ENCODE measurements at regions not wholly inside any gene's neighbourhood (a gene's known extent, or its start where the extent isn't known, plus 50 kb on each side); places are given as distances from the start of the nearest gene placed in this dataset.

DNA sequence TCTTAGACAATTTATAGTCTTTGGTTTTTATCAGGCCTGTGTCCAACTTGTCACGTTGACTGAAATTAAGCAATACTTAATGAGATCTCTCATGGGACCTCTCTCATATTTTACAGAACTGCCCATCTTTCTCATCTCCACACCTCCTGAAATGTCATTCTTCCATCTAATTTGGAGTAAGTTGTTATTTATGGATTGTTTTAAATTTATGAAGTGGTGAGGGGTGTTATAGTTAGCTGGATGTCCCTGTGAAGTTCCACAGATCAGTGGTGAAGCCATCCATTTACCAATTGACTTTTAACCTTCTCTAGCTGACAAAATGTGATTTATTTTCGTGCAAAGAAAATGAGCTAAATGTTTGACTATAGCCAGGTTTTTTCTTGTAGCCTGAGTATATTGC, 824.9 kb downstream of the KCNJ2 start:
- no peaks in the 10 kb centered on the region for H3K4me1 ChIP-seq
- no peaks in the 10 kb centered on the region for H3K27me3 ChIP-seq
- H3K4me3 ChIP-seq, result no peak overlapping the region
- DNase-seq, result no peak
- TF ChIP-seq, protein P1, sequence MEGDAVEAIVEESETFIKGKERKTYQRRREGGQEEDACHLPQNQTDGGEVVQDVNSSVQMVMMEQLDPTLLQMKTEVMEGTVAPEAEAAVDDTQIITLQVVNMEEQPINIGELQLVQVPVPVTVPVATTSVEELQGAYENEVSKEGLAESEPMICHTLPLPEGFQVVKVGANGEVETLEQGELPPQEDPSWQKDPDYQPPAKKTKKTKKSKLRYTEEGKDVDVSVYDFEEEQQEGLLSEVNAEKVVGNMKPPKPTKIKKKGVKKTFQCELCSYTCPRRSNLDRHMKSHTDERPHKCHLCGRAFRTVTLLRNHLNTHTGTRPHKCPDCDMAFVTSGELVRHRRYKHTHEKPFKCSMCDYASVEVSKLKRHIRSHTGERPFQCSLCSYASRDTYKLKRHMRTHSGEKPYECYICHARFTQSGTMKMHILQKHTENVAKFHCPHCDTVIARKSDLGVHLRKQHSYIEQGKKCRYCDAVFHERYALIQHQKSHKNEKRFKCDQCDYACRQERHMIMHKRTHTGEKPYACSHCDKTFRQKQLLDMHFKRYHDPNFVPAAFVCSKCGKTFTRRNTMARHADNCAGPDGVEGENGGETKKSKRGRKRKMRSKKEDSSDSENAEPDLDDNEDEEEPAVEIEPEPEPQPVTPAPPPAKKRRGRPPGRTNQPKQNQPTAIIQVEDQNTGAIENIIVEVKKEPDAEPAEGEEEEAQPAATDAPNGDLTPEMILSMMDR (IDR thresholded peaks at IDR 0.05), result no peak
- H3K9me3 ChIP-seq, result no peaks in the 10 kb centered on the region
- no peak overlapping the region for H3K27ac ChIP-seq
- H3K36me3 ChIP-seq, result no peaks in the 10 kb centered on the region

DNA sequence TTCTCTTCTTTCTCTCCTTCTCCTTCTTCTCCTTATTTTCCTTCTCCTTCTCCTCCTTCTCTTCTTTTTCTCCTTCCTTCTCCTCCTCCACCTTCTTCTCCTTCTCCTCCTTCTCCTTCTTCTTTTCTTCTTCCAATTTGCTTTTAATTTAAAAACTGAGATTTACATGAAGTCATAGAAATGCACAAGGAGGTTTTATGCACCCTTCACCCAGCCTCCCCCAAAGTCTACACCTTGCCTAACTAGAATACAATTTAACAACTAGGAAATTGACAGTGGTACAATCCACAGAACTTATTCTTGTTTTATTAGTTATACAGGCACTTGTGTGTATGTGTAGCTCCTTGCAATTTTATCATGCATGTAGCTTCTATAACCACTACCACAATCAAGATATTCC, 826.7 kb downstream of the KCNJ2 start:
- no peak overlapping the region for H3K27ac ChIP-seq
- no peak for DNase-seq
- H3K27me3 ChIP-seq, result no peaks in the 10 kb centered on the region
- no peaks in the 10 kb centered on the region for H3K9me3 ChIP-seq
- H3K36me3 ChIP-seq, result no peaks in the 10 kb centered on the region
- TF ChIP-seq, protein P1 (IDR thresholded peaks at IDR 0.05), result no peak
- TF ChIP-seq POLR2A (IDR thresholded peaks at IDR 0.05), result no peak
- no peaks in the 10 kb centered on the region for H3K4me1 ChIP-seq
- no peak overlapping the region for H3K4me3 ChIP-seq

DNA sequence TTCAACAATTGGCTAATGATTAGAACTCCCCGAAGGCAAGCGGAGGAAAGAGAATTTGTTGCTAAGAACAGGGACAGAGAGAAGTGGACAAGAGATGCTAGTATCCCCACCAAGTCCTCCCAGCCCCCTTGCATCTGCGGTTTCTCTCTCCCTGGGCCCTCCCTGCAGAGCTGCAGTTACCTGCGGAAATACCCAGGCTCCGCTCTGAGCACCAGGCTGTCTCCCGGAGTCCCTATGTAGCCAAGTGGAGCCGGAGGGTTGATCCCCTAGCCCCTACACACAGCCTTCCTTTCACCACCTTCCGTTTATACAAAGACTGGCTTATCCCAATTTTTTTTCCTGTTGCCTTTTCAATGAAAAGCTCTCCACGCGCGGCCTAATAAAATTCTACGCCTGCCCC, 834.4 kb downstream of the KCNJ2 start:
- DNase-seq, result no peak
- Histone ChIP-seq H3K27ac (no peak overlapping the region), H3K4me3 (no peak overlapping the region), H3K9me3 (no peaks in the 10 kb centered on the region), H3K36me3 (no peaks in the 10 kb centered on the region), H3K4me1 (no peaks in the 10 kb centered on the region), H3K27me3 (no peaks in the 10 kb centered on the region)
- TF ChIP-seq POLR2A (IDR thresholded peaks at IDR 0.05), result no peak

DNA sequence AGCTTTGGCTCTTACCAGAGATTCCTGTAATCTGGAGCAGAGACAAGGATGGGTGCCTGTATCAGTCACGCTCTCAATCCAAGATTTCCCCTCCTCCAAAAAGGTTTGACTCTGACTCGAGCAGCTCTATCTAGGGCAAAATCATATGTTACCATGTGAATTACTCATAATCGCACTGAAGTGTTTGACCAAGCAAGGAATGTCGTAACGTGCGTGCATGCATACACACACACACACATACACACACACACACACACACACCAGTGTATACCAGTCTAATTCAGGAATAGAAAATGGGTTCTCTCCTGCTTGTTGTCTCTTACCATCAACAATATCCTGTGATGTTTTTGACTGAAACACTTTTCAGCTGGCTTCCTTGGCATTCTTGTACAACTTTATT, 835.1 kb downstream of the KCNJ2 start:
- Histone ChIP-seq H3K27me3 (no peaks in the 10 kb centered on the region), H3K4me1 (no peaks in the 10 kb centered on the region)

DNA sequence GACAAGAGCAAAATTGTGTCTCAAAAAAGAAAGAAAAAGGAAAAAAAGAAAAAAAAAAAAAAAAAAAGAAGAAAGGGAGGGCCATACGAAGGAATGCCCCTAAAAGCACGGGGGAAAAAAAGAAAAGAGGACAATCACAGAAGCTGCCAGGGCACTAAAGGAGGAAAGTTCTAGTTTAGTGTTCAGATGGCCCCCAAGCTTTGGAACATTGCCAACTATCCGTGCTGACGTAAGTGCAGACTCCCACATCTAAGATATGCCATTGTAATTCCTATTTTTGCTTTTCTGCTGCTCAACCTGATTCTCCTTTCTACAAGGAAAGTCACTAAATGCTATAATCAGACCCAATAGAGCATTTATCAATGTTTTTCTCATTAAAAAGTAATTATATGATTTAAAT, 842.1 kb downstream of the KCNJ2 start:
- DNase-seq, result no peak
- no peaks in the 10 kb centered on the region for H3K27me3 ChIP-seq
- H3K4me3 ChIP-seq, result no peak overlapping the region
- no peak overlapping the region for H3K27ac ChIP-seq
- H3K4me1 ChIP-seq, result no peaks in the 10 kb centered on the region
- TF ChIP-seq, protein P1 (IDR thresholded peaks at IDR 0.05), result no peak
- TF ChIP-seq POLR2A (IDR thresholded peaks at IDR 0.05), result no peak
- H3K36me3 ChIP-seq, result no peaks in the 10 kb centered on the region
- H3K9me3 ChIP-seq, result no peaks in the 10 kb centered on the region

More for the DNA sequence above, 835.1 kb downstream of the KCNJ2 start:
- no peaks in the 10 kb centered on the region for H3K36me3 ChIP-seq
- no peaks in the 10 kb centered on the region for H3K9me3 ChIP-seq
- H3K4me3 ChIP-seq, result no peak overlapping the region
- TF ChIP-seq, protein P1 (IDR thresholded peaks at IDR 0.05), result no peak
- TF ChIP-seq POLR2A (IDR thresholded peaks at IDR 0.05), result no peak
- H3K27ac ChIP-seq, result no peak overlapping the region
- no peak for DNase-seq

DNA sequence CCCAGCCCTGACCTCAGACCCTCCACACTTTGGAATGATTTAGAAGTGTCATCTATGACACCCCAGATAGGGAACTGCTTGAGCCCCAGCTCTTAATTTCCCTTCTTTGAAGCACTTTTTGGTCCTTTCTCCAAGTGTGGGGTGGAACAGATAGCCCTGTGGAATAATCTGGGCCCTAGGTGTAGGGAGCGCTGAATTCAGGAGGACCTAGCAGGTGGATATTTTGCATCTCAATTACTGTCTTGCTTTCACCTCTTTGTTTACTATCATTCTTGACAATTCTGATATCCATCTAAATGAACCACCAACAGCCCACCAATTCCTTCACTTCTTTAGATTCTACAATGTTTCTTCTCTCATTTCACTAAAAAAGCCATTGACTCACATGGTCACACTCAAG, 850.4 kb downstream of the KCNJ2 start:
- no peaks in the 10 kb centered on the region for H3K27me3 ChIP-seq
- TF ChIP-seq, protein P1 (IDR thresholded peaks at IDR 0.05), result no peak
- no peak for TF ChIP-seq POLR2A (IDR thresholded peaks at IDR 0.05)
- no peak for DNase-seq
- no peaks in the 10 kb centered on the region for H3K4me1 ChIP-seq
- no peaks in the 10 kb centered on the region for H3K9me3 ChIP-seq
- H3K27ac ChIP-seq, result no peak overlapping the region
- no peak overlapping the region for H3K4me3 ChIP-seq
- H3K36me3 ChIP-seq, result no peaks in the 10 kb centered on the region

Data from Peyer's patch (tissue), 4 donors.